Activated CD4-positive, alpha-beta memory T cell treated with anti-CD3 and anti-CD28 coated beads for 36 hours (primary cell): ENCODE measurements at regions not wholly inside any gene's neighbourhood (a gene's known extent, or its start where the extent isn't known, plus 50 kb on each side); places are given as distances from the start of the nearest gene placed in this dataset.
"Not testable (repeated sequence)": the region's sequence is repeated elsewhere in the genome, so short reads cannot be mapped to it uniquely, and the experiment has no call there.

Experiments used
- CTCF ChIA-PET: fragments of 350-600 bp; sonication (Branson Sonifier 250); formaldehyde crosslinking; loops from one replicate; lab custom pipeline; 2021; ENCODE audit warnings: antibody characterized with exemption, inconsistent platforms; lab: Charles Lee
- POLR2A ChIA-PET: fragments of 350-600 bp; sonication (Branson Sonifier 250); formaldehyde crosslinking; loops from one replicate; lab custom pipeline; 2021; ENCODE audit warnings: antibody characterized with exemption; lab: Charles Lee
- DNase-seq: peaks from one replicate; pipeline ENCODE4 v3.0.0-alpha.2; 2020
- H3K27ac Mint-ChIP-seq: one replicate; pipeline ENCODE4 v1.8.0; 2021; ENCODE audit warnings: mixed read lengths
- H3K27me3 Mint-ChIP-seq: one replicate; pipeline ENCODE4 v1.8.0; 2021; ENCODE audit warnings: mixed read lengths
- H3K36me3 Mint-ChIP-seq: one replicate; pipeline ENCODE4 v1.8.0; 2021; ENCODE audit warnings: mixed read lengths
- H3K4me1 Mint-ChIP-seq: one replicate; pipeline ENCODE4 v1.8.0; 2021; ENCODE audit warnings: low read depth, mixed read lengths
- H3K4me3 Mint-ChIP-seq: one replicate; pipeline ENCODE4 v1.8.0; 2021; ENCODE audit warnings: mild to moderate bottlenecking, mixed read lengths
- H3K9me3 Mint-ChIP-seq: one replicate; pipeline ENCODE4 v1.8.0; 2021; ENCODE audit warnings: mixed read lengths
- intact Hi-C: fragments of 100-400 bp; cut with micrococcal nuclease; formaldehyde crosslinking; loops from one replicate; pipeline ENCODE4 v1.15.1; 2023

DNA sequence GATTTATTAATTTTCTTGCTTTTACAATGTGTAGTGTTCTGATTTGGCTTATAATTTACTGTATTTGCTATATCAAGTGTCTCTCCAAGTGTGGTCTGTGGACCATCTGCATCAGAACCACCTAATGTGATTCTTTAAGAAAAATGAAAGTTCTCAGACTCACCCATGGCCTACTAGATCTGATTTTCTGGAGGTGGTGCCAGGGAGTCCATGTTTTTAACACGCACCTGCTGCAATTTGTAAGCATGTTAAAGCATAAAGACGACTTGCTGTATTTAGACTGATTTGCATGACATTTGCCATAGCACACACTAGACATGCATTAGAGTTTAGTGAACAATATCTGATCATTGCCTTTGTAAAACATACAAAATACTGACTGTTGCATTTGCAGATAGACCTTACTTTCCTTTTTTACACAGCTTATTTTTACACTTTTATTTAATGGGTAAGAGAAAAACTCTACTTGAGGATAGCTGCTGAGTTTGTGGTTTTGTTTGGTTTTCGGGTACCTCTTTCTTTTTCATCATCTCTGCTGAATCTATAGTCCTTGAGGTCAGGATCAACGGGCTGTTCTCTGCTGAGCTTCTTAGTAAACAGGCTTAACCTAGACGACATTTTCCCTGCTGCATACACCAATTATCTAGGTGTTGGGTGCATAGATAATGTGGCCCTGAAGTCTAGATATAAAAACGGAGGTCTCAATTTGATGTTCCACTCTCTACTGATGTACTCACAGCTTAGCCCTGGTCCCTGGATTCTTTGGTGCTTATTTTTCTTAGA, 138.0 kb upstream of the ZNF366 start:
- no peaks in the 10 kb centered on the region for H3K4me1 Mint-ChIP-seq
- H3K4me3 Mint-ChIP-seq = no peak overlapping the region
- ChIA-PET POLR2A (no interaction called here), CTCF (no interaction called here)
- H3K27me3 Mint-ChIP-seq = no peaks in the 10 kb centered on the region
- no peak for DNase-seq
- no peaks in the 10 kb centered on the region for H3K36me3 Mint-ChIP-seq
- H3K9me3 Mint-ChIP-seq = no peaks in the 10 kb centered on the region
- intact Hi-C loops = no loop called here
- no peak overlapping the region for H3K27ac Mint-ChIP-seq

DNA sequence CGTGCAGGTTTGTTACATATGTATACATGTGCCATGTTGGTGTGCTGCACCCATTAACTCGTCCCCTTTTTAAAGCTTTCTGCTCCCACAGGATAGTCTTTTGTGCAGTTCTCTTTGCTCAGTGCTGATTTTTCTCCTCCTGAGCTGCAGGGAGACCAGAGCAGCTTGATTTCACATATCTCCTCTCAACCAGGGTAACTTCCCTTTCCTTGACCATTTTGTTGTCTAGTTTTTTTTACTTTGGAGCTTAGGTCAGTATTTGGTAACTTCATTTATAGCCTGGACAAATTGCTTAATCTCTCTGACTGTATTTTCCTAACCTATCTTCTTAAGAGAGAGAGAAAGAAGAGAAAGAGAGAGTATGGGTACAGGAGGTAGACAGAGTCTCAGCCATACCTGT, 137.1 kb upstream of the ZNF366 start:
- no peaks in the 10 kb centered on the region for H3K36me3 Mint-ChIP-seq
- H3K27me3 Mint-ChIP-seq = no peaks in the 10 kb centered on the region
- no peak for DNase-seq
- no peak overlapping the region for H3K4me3 Mint-ChIP-seq
- POLR2A ChIA-PET = no interaction called here
- H3K4me1 Mint-ChIP-seq = no peaks in the 10 kb centered on the region
- CTCF ChIA-PET = interaction anchor here (0.5 kb wide), 1 partner anchor 12 kb away, joined by 3 read pairs; no protein-coding TSS in a partner anchor
- H3K27ac Mint-ChIP-seq = no peak overlapping the region
- H3K9me3 Mint-ChIP-seq = no peaks in the 10 kb centered on the region
- intact Hi-C loops = no loop called here

DNA sequence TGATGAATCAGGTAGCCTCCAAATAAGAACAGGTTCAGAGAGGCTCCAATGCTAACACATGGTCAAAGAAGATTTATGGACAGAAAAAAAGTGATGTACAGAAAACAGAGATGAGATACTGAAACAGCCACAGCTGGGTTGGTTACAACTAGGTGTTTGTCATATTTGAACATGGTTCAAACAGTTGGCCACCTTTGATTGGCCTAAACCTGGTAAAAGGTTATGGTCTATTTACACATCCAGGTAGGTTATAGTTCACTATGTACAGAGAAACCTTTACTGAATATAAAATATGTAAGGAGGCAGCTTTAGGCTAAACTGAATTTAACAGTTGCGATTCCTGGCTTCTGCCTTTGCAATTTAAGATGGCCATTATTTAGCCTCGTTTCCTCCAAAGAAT, 134.0 kb upstream of the ZNF366 start:
- Mint-ChIP-seq H3K4me3 (no peak overlapping the region), H3K27me3 (no peaks in the 10 kb centered on the region), H3K9me3 (no peaks in the 10 kb centered on the region), H3K4me1 (no peaks in the 10 kb centered on the region), H3K27ac (no peak overlapping the region), H3K36me3 (no peaks in the 10 kb centered on the region)
- no peak for DNase-seq
- intact Hi-C loops = no loop called here
- ChIA-PET CTCF (no interaction called here), POLR2A (no interaction called here)

DNA sequence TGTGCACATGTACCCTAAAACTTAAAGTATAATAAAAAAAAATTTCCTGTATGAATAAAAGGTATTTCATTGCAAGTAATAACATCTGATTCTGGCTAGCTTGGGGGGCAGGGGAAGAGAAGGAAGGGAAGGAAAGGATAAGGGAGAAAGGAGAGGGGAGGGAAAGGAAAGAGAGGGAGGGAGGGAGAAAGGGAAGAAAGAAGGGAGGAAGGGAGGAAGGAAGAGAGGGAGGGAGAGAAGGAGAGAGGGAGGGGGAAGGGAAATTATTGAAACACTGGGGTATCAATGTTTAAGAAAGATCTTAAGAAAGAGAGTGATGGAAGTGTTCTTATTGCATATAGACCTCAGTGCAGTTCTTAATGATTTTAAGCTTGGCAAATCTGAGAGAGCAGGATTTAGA, 129.8 kb upstream of the ZNF366 start:
- Mint-ChIP-seq H3K27me3 (peaks cover 4% of the 10 kb centered on the region), H3K4me1 (no peaks in the 10 kb centered on the region), H3K9me3 (no peaks in the 10 kb centered on the region), H3K36me3 (no peaks in the 10 kb centered on the region), H3K4me3 (no peak overlapping the region), H3K27ac (no peak overlapping the region)
- intact Hi-C loops = no loop called here
- POLR2A ChIA-PET = no interaction called here
- CTCF ChIA-PET = no interaction called here
- DNase-seq = no peak

DNA sequence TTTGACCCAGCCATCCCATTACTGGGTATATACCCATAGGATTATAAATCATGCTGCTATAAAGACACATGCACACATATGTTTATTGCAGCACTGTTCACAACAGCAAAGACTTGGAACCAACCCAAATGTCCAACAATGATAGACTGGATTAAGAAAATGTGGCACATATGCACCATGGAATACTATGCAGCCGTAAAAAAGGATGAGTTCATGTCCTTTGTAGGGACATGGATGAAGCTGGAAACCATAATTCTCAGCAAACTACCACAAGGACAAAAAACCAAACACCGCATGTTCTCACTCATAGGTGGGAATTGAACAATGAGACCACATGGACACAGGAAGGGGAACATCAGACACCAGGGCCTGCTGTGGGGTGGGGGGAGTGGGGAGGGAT, 129.4 kb upstream of the ZNF366 start:
- H3K36me3 Mint-ChIP-seq, intact Hi-C loops, DNase-seq, H3K9me3 Mint-ChIP-seq, H3K4me3 Mint-ChIP-seq, H3K4me1 Mint-ChIP-seq, POLR2A ChIA-PET, H3K27me3 Mint-ChIP-seq, CTCF ChIA-PET, H3K27ac Mint-ChIP-seq: not testable (repeated sequence)

DNA sequence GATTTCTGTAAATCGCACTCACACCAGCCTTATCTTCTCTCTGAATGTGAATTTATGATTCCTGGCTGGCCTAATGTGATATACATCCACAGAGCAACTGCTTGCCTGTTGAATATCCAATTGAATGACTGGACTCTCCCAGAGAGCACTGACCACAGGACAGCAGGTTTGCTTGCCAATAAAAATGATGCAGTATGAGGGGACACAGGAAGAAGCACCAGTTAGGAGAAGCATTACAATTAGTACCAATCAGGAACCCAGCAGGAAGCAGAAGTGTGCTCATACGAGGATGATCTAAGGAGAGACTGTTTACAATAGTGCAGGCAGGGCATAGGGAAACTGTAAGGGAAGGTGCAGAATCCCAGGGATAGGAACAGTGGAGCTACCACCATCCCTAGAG, 127.2 kb upstream of the ZNF366 start:
- CTCF ChIA-PET = no interaction called here
- Mint-ChIP-seq H3K27me3 (peaks cover 4% of the 10 kb centered on the region), H3K4me1 (no peaks in the 10 kb centered on the region), H3K36me3 (no peaks in the 10 kb centered on the region), H3K9me3 (no peaks in the 10 kb centered on the region), H3K4me3 (no peak overlapping the region), H3K27ac (no peak overlapping the region)
- POLR2A ChIA-PET = no interaction called here
- intact Hi-C loops = no loop called here
- DNase-seq = no peak

DNA sequence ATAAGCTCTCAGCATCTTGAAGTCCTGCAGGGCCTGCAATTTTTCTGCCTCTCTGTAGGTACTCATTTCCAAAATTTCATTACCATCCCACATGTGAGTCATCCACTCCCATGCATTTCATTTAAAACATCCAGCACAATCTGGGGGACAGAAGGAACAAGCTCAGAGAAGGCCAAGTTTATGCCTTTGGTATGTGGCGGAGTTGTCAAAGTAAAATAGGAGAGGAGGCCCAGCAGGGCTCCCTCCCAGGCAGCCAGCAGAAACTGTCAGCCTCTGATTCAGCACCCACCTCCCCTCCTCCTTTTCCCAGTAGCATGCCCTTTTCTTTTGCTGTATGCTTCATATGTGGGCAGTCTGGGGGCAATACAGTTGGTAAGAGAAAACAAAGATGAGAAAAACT, 126.4 kb upstream of the ZNF366 start:
- ChIA-PET POLR2A (no interaction called here), CTCF (no interaction called here)
- H3K4me1 Mint-ChIP-seq = peaks cover 2% of the 10 kb centered on the region
- no peak overlapping the region for H3K4me3 Mint-ChIP-seq
- H3K27me3 Mint-ChIP-seq = peaks cover 4% of the 10 kb centered on the region
- H3K9me3 Mint-ChIP-seq = no peaks in the 10 kb centered on the region
- no peak overlapping the region for H3K27ac Mint-ChIP-seq
- intact Hi-C loops = no loop called here
- H3K36me3 Mint-ChIP-seq = no peaks in the 10 kb centered on the region
- no peak for DNase-seq

DNA sequence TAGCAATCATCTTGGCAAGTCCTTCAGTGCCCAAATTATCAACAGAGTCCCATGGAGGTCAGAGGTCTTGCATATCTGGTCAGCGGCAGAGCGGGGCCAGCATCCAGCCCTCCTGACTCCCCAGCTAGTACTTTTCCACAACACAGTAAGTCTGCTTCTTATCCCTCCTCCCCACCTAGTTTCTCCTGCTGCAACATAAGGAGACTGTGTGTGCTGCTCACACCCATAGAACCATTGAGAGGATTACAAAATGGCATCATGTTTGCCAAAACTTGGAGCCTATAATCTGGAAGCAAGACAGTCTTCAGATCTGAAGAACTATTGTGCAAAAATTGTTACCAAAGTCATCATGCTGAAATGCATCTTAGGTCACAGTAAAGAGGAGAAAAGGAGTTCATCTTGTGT, 125.8 kb upstream of the ZNF366 start:
- CTCF ChIA-PET = no interaction called here
- H3K4me3 Mint-ChIP-seq = no peak overlapping the region
- H3K9me3 Mint-ChIP-seq = no peaks in the 10 kb centered on the region
- H3K36me3 Mint-ChIP-seq = no peaks in the 10 kb centered on the region
- peaks cover 2% of the 10 kb centered on the region for H3K4me1 Mint-ChIP-seq
- intact Hi-C loops = no loop called here
- H3K27me3 Mint-ChIP-seq = peaks cover 4% of the 10 kb centered on the region
- POLR2A ChIA-PET = no interaction called here
- DNase-seq = no peak
- no peak overlapping the region for H3K27ac Mint-ChIP-seq

DNA sequence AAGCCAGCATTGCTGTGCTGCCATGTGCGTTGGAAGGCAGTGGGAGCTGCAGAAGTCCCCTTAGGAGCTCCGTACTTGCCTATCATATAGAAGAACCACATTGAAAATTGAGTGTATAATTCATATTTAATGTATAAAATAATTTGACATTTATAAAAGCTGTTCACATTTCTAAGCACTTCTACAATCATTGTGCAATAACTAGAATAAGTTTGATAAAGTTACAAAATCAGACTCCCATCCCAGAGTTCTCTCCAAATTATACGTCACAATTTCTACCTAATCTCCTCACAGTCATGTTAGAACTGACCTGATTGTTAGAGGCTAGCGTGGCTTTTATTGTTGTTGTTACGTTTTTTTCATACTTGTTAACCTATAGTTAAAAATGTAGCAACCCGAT, 123.5 kb upstream of the ZNF366 start:
- DNase-seq = no peak
- Mint-ChIP-seq H3K4me3 (no peak overlapping the region), H3K36me3 (no peaks in the 10 kb centered on the region), H3K9me3 (no peaks in the 10 kb centered on the region), H3K4me1 (peaks cover 2% of the 10 kb centered on the region), H3K27ac (no peak overlapping the region), H3K27me3 (peaks cover 4% of the 10 kb centered on the region)
- ChIA-PET POLR2A (no interaction called here), CTCF (interaction anchor here (1.0 to 2.0 kb wide), 2 partner anchors 20 to 187 kb away, joined by 3 to 5 read pairs; no protein-coding TSS in a partner anchor)
- intact Hi-C loops = no loop called here

DNA sequence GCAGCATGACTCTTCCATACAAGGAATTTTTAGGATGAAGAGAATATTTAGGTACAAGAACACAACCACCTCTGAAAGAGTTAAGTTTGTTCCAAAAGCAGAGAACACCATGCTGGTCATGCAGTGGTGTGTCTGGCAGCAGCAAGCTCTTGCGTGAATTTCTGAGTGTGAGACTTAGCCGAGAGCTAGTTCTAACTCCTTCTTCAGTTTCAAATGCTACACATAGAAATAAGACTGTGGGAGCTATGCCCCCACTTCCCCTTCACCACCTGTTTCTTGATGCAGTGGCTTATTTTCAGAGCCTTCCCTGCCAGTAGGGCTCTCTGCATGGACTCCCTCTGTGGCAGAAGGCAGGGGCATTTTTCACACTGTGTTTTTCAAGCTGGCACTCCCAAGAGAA, 122.9 kb upstream of the ZNF366 start:
- intact Hi-C loops = no loop called here
- no peaks in the 10 kb centered on the region for H3K36me3 Mint-ChIP-seq
- peaks cover 2% of the 10 kb centered on the region for H3K4me1 Mint-ChIP-seq
- ChIA-PET POLR2A (no interaction called here), CTCF (interaction anchor here (1.0 to 2.0 kb wide), 2 partner anchors 19 to 188 kb away, joined by 3 to 5 read pairs; no protein-coding TSS in a partner anchor)
- H3K27ac Mint-ChIP-seq = no peak overlapping the region
- DNase-seq = no peak
- no peak overlapping the region for H3K4me3 Mint-ChIP-seq
- no peaks in the 10 kb centered on the region for H3K9me3 Mint-ChIP-seq
- peaks cover 5% of the 10 kb centered on the region for H3K27me3 Mint-ChIP-seq

DNA sequence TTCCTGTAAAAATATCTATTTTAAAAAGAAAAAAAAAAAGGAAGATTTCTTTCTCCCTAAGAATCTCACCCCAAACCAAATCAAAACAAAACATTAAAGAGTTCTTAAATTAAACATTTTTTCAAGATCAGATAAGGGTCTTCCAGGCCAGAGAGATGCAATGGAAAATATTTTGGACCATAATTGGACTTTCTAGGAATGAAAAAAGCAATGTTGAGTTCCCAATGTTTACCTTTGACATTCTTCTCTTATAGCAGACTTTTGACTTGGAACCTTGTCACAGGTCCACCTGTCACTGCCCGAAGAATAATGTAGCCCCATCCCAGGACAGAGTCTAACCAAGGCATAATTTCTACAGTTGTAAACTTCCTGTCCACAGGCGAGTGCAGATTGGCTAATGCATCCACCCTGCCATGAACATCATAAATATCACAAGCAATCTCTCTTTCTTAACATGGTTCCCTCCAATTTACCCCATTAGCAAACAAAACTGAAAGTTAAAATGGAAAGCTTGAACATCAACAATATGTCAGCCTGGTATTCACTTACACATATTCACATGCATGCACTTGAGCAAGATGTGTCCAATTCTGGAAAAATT, 121.7 kb upstream of the ZNF366 start:
- Mint-ChIP-seq H3K27me3 (peaks cover 11% of the 10 kb centered on the region), H3K9me3 (no peaks in the 10 kb centered on the region), H3K27ac (no peak overlapping the region), H3K36me3 (no peaks in the 10 kb centered on the region), H3K4me1 (peaks cover 2% of the 10 kb centered on the region), H3K4me3 (no peak overlapping the region)
- intact Hi-C loops = no loop called here
- POLR2A ChIA-PET = no interaction called here
- CTCF ChIA-PET = interaction anchor here (0.6 kb wide), 1 partner anchor 18 kb away, joined by 3 read pairs; no protein-coding TSS in a partner anchor
- DNase-seq = no peak

DNA sequence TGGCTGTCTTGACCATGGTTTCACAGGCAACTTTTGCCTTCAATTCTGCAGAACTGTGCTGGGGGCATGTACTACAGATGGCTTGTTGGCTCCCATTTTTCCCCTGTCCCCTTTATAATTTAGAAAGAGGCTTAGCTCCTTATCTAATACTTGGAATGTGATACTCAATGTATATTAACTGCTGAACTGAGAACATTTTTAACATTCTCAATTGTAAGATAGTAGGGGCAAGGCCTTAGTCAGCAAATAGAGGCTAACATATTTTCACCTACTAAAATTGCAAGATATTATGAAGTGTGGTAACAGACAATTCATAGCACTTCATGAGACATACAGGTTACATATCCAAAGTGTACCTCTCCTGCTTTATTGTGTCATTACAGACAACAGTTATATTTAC, 118.1 kb upstream of the ZNF366 start:
- Mint-ChIP-seq H3K4me3 (no peak overlapping the region), H3K27ac (no peak overlapping the region), H3K36me3 (no peaks in the 10 kb centered on the region), H3K4me1 (peaks cover 2% of the 10 kb centered on the region), H3K9me3 (no peaks in the 10 kb centered on the region), H3K27me3 (peaks cover 7% of the 10 kb centered on the region)
- DNase-seq = no peak
- ChIA-PET CTCF (no interaction called here), POLR2A (no interaction called here)
- intact Hi-C loops = no loop called here
